ENCODE measurements at regions not wholly inside any gene's neighbourhood (a gene's known extent, or its start where the extent isn't known, plus 50 kb on each side); places are given as distances from the start of the nearest gene placed in this dataset.

DNA sequence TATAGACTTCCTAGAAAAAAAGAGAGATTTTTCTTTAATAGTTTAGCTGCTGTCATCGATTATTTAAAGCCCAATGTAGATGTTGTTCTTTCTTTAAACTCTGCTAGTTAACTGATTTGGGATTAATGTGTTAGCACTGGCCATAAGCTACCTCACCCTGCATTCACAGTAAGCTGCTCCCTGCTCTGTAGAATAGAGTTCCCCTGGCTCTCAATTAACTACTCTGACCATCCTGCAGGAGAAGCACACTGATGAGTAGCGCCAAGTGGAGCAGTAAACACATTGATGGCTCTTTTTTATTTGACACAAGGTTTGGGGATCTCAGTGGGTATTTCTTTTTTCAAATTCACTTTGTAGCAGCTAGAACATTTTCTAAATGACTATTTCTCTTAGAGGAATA, 807.9 kb upstream of the ZNF608 start:
- no peak for DNase-seq
- CTCF ChIA-PET: no interaction called here
- no peak for ATAC-seq (ENCODE audit: low read depth)
- no peaks in the 10 kb centered on the region for H3K4me1 Mint-ChIP-seq
- H3K9me3 Mint-ChIP-seq: no peaks in the 10 kb centered on the region
- POLR2A ChIA-PET: no interaction called here
- TF ChIP-seq, protein P1, sequence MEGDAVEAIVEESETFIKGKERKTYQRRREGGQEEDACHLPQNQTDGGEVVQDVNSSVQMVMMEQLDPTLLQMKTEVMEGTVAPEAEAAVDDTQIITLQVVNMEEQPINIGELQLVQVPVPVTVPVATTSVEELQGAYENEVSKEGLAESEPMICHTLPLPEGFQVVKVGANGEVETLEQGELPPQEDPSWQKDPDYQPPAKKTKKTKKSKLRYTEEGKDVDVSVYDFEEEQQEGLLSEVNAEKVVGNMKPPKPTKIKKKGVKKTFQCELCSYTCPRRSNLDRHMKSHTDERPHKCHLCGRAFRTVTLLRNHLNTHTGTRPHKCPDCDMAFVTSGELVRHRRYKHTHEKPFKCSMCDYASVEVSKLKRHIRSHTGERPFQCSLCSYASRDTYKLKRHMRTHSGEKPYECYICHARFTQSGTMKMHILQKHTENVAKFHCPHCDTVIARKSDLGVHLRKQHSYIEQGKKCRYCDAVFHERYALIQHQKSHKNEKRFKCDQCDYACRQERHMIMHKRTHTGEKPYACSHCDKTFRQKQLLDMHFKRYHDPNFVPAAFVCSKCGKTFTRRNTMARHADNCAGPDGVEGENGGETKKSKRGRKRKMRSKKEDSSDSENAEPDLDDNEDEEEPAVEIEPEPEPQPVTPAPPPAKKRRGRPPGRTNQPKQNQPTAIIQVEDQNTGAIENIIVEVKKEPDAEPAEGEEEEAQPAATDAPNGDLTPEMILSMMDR (IDR thresholded peaks at IDR 0.05): no peak
- H3K4me3 Mint-ChIP-seq: no peak overlapping the region
- intact Hi-C loops (cut with micrococcal nuclease): no loop called here
- H3K36me3 Mint-ChIP-seq (ENCODE audit: low read depth): no peaks in the 10 kb centered on the region
- no peaks in the 10 kb centered on the region for H3K27me3 Mint-ChIP-seq
- H3K27ac Mint-ChIP-seq: no peak overlapping the region

DNA sequence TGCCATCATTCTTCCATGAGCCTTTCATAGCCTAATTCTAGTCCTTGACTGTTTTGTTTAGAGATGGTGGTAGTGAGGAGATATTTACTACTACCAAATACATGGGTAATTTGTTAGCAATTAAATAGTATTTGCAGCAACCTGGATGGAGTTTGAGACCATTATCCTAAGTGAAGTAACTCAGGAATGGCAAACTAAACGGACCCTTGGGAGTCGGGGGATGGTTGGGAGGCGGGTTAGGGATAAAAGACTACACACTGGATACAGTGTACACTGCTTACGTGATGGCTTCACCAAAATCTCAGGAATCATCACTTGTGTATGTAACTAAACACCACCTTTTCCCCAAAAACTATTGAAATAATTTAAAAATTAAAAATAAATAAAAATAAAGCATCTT, 809.2 kb upstream of the ZNF608 start:
- Mint-ChIP-seq H3K27me3 (no peaks in the 10 kb centered on the region), H3K27ac (no peak overlapping the region), H3K9me3 (no peaks in the 10 kb centered on the region), H3K36me3 (ENCODE audit: low read depth) (no peaks in the 10 kb centered on the region), H3K4me1 (no peaks in the 10 kb centered on the region), H3K4me3 (no peak overlapping the region)
- ChIA-PET CTCF (no interaction called here), POLR2A (no interaction called here)
- ATAC-seq (ENCODE audit: low read depth) (no peak), DNase-seq (no peak)
- TF ChIP-seq, protein P1 (IDR thresholded peaks at IDR 0.05): no peak
- intact Hi-C loops (cut with micrococcal nuclease): no loop called here

DNA sequence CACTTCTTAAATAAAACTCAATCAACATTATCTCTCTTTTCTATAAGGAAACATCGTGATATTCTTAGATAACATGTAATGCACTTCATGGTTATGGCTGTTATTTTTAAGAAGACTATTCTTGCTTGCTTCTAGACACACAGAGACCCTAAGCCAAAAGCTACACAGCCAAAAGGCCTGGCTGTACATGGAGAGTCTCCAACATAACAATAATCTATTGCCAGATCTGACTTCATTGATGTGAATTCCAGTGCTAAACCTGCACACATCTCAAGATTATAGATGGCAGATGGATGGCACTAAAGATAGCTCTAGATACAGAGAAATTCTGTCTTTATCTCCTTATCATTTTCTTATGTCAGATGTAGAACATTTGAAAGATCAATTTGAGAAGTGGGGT, 811.6 kb upstream of the ZNF608 start:
- intact Hi-C loops (cut with micrococcal nuclease): no loop called here
- no peak overlapping the region for H3K4me3 Mint-ChIP-seq

DNA sequence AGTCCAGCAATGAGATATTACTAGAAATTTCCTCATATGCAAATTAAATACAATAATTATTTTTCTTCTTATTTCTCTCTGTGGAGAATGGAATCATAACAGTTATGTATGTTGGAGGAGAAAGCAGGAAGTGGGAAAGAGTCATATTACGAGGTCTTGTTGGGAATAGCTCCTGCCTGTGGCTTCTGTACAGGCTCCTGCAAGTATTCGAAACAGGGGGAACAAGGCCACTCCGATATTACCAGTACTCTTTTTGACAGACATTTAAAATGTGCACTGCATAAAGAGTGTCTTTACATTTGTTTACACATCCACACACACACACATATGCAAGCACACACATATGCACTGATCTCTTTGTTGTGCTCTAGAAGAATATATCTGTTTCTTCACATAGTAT, 812.0 kb upstream of the ZNF608 start:
- Mint-ChIP-seq H3K27ac (no peak overlapping the region), H3K4me3 (no peak overlapping the region), H3K9me3 (no peaks in the 10 kb centered on the region), H3K27me3 (no peaks in the 10 kb centered on the region), H3K4me1 (no peaks in the 10 kb centered on the region), H3K36me3 (ENCODE audit: low read depth) (no peaks in the 10 kb centered on the region)
- ChIA-PET CTCF (interaction anchor here (0.7 kb wide), 1 partner anchor 1886 kb away, joined by 3 read pairs; no protein-coding TSS in a partner anchor), POLR2A (no interaction called here)
- TF ChIP-seq, protein P1 (IDR thresholded peaks at IDR 0.05): no peak
- intact Hi-C loops (cut with micrococcal nuclease): no loop called here
- DNase-seq: no peak
- ATAC-seq (ENCODE audit: low read depth): no peak

More for the DNA sequence above, 811.6 kb upstream of the ZNF608 start:
- Mint-ChIP-seq H3K9me3 (no peaks in the 10 kb centered on the region), H3K4me1 (no peaks in the 10 kb centered on the region), H3K27ac (no peak overlapping the region), H3K36me3 (ENCODE audit: low read depth) (no peaks in the 10 kb centered on the region), H3K27me3 (no peaks in the 10 kb centered on the region)
- DNase-seq (no peak), ATAC-seq (ENCODE audit: low read depth) (no peak)
- TF ChIP-seq, protein P1 (IDR thresholded peaks at IDR 0.05): no peak
- ChIA-PET POLR2A (no interaction called here), CTCF (interaction anchor here (0.7 kb wide), 1 partner anchor 1886 kb away, joined by 3 read pairs; no protein-coding TSS in a partner anchor)

- TF ChIP-seq, protein P1 (IDR thresholded peaks at IDR 0.05): no peak
- H3K9me3 Mint-ChIP-seq: no peaks in the 10 kb centered on the region
Measured at GRCh38 chr5:125559296-125559695, 812.9 kb upstream of the ZNF608 start.

More at GRCh38 chr5:125559296-125559695, 812.9 kb upstream of the ZNF608 start:
- no peaks in the 10 kb centered on the region for H3K27me3 Mint-ChIP-seq
- no peak overlapping the region for H3K27ac Mint-ChIP-seq
- no peak for ATAC-seq (ENCODE audit: low read depth)
- intact Hi-C loops (cut with micrococcal nuclease): no loop called here
- ChIA-PET CTCF (no interaction called here), POLR2A (no interaction called here)
- DNase-seq: no peak
- no peaks in the 10 kb centered on the region for H3K36me3 Mint-ChIP-seq (ENCODE audit: low read depth)
- no peaks in the 10 kb centered on the region for H3K4me1 Mint-ChIP-seq
- H3K4me3 Mint-ChIP-seq: no peak overlapping the region
